Neuronal stem cell (in vitro differentiated cells): ENCODE measurements at regions not wholly inside any gene's neighbourhood (a gene's known extent, or its start where the extent isn't known, plus 50 kb on each side); places are given as distances from the start of the nearest gene placed in this dataset.

Source experiments
- DNase-seq: peaks from one replicate; pipeline ENCODE4 v3.0.0-alpha.2; 2013; ENCODE audit warnings: low spot score
- H2AFZ ChIP-seq: one replicate; pipeline ENCODE4 v1.6.1; 2013; ENCODE audit warnings: mild to moderate bottlenecking, low read length, inconsistent platforms
- H2AK5ac ChIP-seq: 2 replicates; pipeline ENCODE4 v1.6.1; 2013; ENCODE audit warnings: low read depth, mild to moderate bottlenecking, inconsistent platforms, low read length, moderate library complexity, mixed read lengths
- H2BK120ac ChIP-seq: 2 replicates; pipeline ENCODE4 v1.6.1; 2013; ENCODE audit warnings: low read depth, mild to moderate bottlenecking, inconsistent platforms, low read length, moderate library complexity, mixed read lengths
- H2BK12ac ChIP-seq: one replicate; pipeline ENCODE4 v1.6.1; 2013; ENCODE audit warnings: low read length, inconsistent platforms
- H2BK15ac ChIP-seq: 2 replicates; pipeline ENCODE4 v1.6.1; 2013; ENCODE audit warnings: mild to moderate bottlenecking, low read length, inconsistent platforms, mixed read lengths
- H2BK5ac ChIP-seq: one replicate; pipeline ENCODE4 v1.6.1; 2013; ENCODE audit warnings: inconsistent platforms, mild to moderate bottlenecking, low read length, moderate library complexity
- H3K14ac ChIP-seq: one replicate; pipeline ENCODE4 v1.6.1; 2013; ENCODE audit warnings: low read length, inconsistent platforms
- H3K18ac ChIP-seq: 2 replicates; pipeline ENCODE4 v1.6.1; 2013; ENCODE audit warnings: low read length, inconsistent platforms
- H3K23ac ChIP-seq: 2 replicates; pipeline ENCODE4 v1.6.1; 2013; ENCODE audit warnings: low read depth, mild to moderate bottlenecking, mixed read lengths, low read length, inconsistent platforms; ENCODE audit not compliant: poor library complexity
- H3K27ac ChIP-seq: replicated peaks from 3 replicates; pipeline ENCODE4 v1.5.1; 2013; ENCODE audit warnings: low read length, inconsistent platforms
- H3K27me3 ChIP-seq, 3 experiments: 2 replicates each; pipeline ENCODE4 v1.6.1; 2013; ENCODE audit warnings: low read length in 3 of 3, mild to moderate bottlenecking in 2 of 3, inconsistent platforms in 1 of 3, low read depth in 1 of 3, mixed read lengths in 1 of 3, moderate library complexity in 1 of 3; ENCODE audit not compliant: control insufficient read depth in 3 of 3, insufficient read depth in 3 of 3
- H3K36me3 ChIP-seq, 2 donors: replicated peaks in 1 of 2; 2 replicates each; pipeline ENCODE4 v1.6.1; 2013; ENCODE audit warnings: low read length in 2 of 2; ENCODE audit not compliant: control insufficient read depth in 2 of 2, insufficient read depth in 2 of 2
- H3K4ac ChIP-seq: 2 replicates; pipeline ENCODE4 v1.6.1; 2013; ENCODE audit warnings: inconsistent platforms, mild to moderate bottlenecking, low read length, moderate library complexity
- H3K4me1 ChIP-seq, 2 donors: 1 replicate in 1 of 2; 2 replicates in 1 of 2; pipeline ENCODE4 v1.6.1; 2013; ENCODE audit warnings: low read length in 2 of 2, low read depth in 1 of 2; ENCODE audit not compliant: control insufficient read depth in 2 of 2, insufficient read depth in 1 of 2
- H3K4me2 ChIP-seq: one replicate; pipeline ENCODE4 v1.6.1; 2013; ENCODE audit warnings: mild to moderate bottlenecking, low read length, inconsistent platforms; ENCODE audit not compliant: insufficient read depth, poor library complexity, severe bottlenecking
- H3K4me3 ChIP-seq, 2 donors: 2 replicates each; pipeline ENCODE4 v1.5.1; 2013; ENCODE audit warnings: low read length in 2 of 2, mild to moderate bottlenecking in 2 of 2, inconsistent platforms in 1 of 2, moderate library complexity in 1 of 2
- H3K79me1 ChIP-seq: one replicate; pipeline ENCODE4 v1.6.1; 2013; ENCODE audit warnings: low read depth, mild to moderate bottlenecking, inconsistent platforms, low read length, moderate library complexity
- H3K9ac ChIP-seq: one replicate; pipeline ENCODE4 v1.6.1; 2013; ENCODE audit warnings: mild to moderate bottlenecking, low read depth, low read length, inconsistent platforms; ENCODE audit not compliant: poor library complexity
- H3K9me3 ChIP-seq, 2 donors: replicated peaks in 1 of 2; 2 replicates each; pipeline versions ENCODE3 to v1.6.1; 2013; ENCODE audit warnings: low read length in 2 of 2, mild to moderate bottlenecking in 2 of 2, inconsistent platforms in 1 of 2, low read depth in 1 of 2, mixed read lengths in 1 of 2, moderate library complexity in 1 of 2; ENCODE audit not compliant: control insufficient read depth in 2 of 2, insufficient read depth in 1 of 2
- H4K8ac ChIP-seq: one replicate; pipeline ENCODE4 v1.6.1; 2013; ENCODE audit warnings: low read depth, mild to moderate bottlenecking, inconsistent platforms, low read length, moderate library complexity
- H4K91ac ChIP-seq: one replicate; pipeline ENCODE4 v1.6.1; 2013; ENCODE audit warnings: low read length, low read depth, mild to moderate bottlenecking, inconsistent platforms; ENCODE audit not compliant: poor library complexity
- WGBS, 2 donors: extraction: QIAGEN DNeasy Blood & Tissue Kit; methylation state at CpG; one replicate each; pipeline ENCODE4 v1.1.7; 2013; ENCODE audit warnings: missing lambda C conversion rate in 2 of 2, mixed read lengths in 1 of 2; ENCODE audit not compliant: insufficient read length in 2 of 2, insufficient replicate concordance in 1 of 2; ENCODE audit errors: extremely low coverage in 2 of 2; 5-methylcytosine and 5-hydroxymethylcytosine counted together

GRCh38 chr7:19376538-19376937 lies 231.3 kb upstream of the FERD3L start:
- no CpG with 5 or more reads among the region's 3 CpGs for WGBS, 2 donors
- no peak for DNase-seq
- Histone ChIP-seq H2AK5ac (no peak overlapping the region), H2BK5ac (no peak overlapping the region), H2BK120ac (no peak overlapping the region), H4K8ac (no peak overlapping the region), H3K27me3 (no peaks in the 10 kb centered on the region), H3K14ac (no peak overlapping the region), H3K9me3 (no peaks in the 10 kb centered on the region), H3K18ac (no peak overlapping the region), H2BK12ac (no peak overlapping the region), H2BK15ac (no peak overlapping the region), H2AFZ (no peak overlapping the region), H3K79me1 (no peaks in the 10 kb centered on the region), H3K4ac (no peak overlapping the region), H3K4me3 (no peak overlapping the region), H3K4me1 (peaks cover 0 to 3% of the 10 kb centered on the region in 2 donors), H3K9ac (no peak overlapping the region), H3K36me3 (no peaks in the 10 kb centered on the region), H3K23ac (no peak overlapping the region), H4K91ac (no peak overlapping the region), H3K4me2 (no peak overlapping the region), H3K27ac (no peak overlapping the region)

- H3K4me2 ChIP-seq, result no peak overlapping the region
- H2AK5ac ChIP-seq, result no peak overlapping the region
- no peak overlapping the region for H3K18ac ChIP-seq
- no peak overlapping the region for H2BK12ac ChIP-seq
- no peak overlapping the region for H3K9ac ChIP-seq
- WGBS, 2 donors, result no CpG with 5 or more reads among the region's 1 CpG
- H3K9me3 ChIP-seq, result no peaks in the 10 kb centered on the region
- no peak overlapping the region for H4K8ac ChIP-seq
- no peaks in the 10 kb centered on the region for H3K79me1 ChIP-seq
- H2BK5ac ChIP-seq, result no peak overlapping the region
- H3K4me3 ChIP-seq, result no peak overlapping the region
- H3K36me3 ChIP-seq, result no peaks in the 10 kb centered on the region
- no peak overlapping the region for H3K4ac ChIP-seq
- H3K23ac ChIP-seq, result no peak overlapping the region
- no peak overlapping the region for H4K91ac ChIP-seq
- H3K4me1 ChIP-seq, result peaks cover 0 to 3% of the 10 kb centered on the region in 2 donors
- H3K27me3 ChIP-seq, result no peaks in the 10 kb centered on the region
- H3K27ac ChIP-seq, result no peak overlapping the region
- DNase-seq, result no peak
- H2BK120ac ChIP-seq, result no peak overlapping the region
- H2BK15ac ChIP-seq, result no peak overlapping the region
- no peak overlapping the region for H2AFZ ChIP-seq
- H3K14ac ChIP-seq, result no peak overlapping the region
These were observed 230.8 kb upstream of the FERD3L start for GRCh38 chr7:19375976-19376375.

- H3K9ac ChIP-seq, result no peak overlapping the region
- no peak overlapping the region for H3K18ac ChIP-seq
- peaks cover 3% of the 10 kb centered on the region in 2 donors for H3K4me1 ChIP-seq
- no peaks in the 10 kb centered on the region for H3K36me3 ChIP-seq
- no peak overlapping the region for H2BK15ac ChIP-seq
- no peak overlapping the region for H2BK120ac ChIP-seq
- no peak overlapping the region for H4K8ac ChIP-seq
- no peak overlapping the region for H3K4me2 ChIP-seq
- no peaks in the 10 kb centered on the region for H3K27me3 ChIP-seq
- H3K23ac ChIP-seq, result no peak overlapping the region
- no peak overlapping the region for H2BK12ac ChIP-seq
- H3K27ac ChIP-seq, result no peak overlapping the region
- H4K91ac ChIP-seq, result no peak overlapping the region
- no peak for DNase-seq
- no peak overlapping the region for H3K14ac ChIP-seq
- H3K9me3 ChIP-seq, result no peaks in the 10 kb centered on the region
- no peak overlapping the region for H2BK5ac ChIP-seq
- no peak overlapping the region for H3K4ac ChIP-seq
- no peak overlapping the region for H3K4me3 ChIP-seq
- no peak overlapping the region for H2AFZ ChIP-seq
- no CpG with 5 or more reads among the region's 2 CpGs for WGBS, 2 donors
- H2AK5ac ChIP-seq, result no peak overlapping the region
- H3K79me1 ChIP-seq, result no peaks in the 10 kb centered on the region
These were observed 228.1 kb upstream of the FERD3L start for GRCh38 chr7:19373334-19373733.

GRCh38 chr7:19369806-19370205 lies 224.6 kb upstream of the FERD3L start:
- H3K14ac ChIP-seq, result no peak overlapping the region
- no peaks in the 10 kb centered on the region for H3K9me3 ChIP-seq
- H3K27ac ChIP-seq, result no peak overlapping the region
- H2AK5ac ChIP-seq, result no peak overlapping the region
- peaks cover 0 to 3% of the 10 kb centered on the region in 2 donors for H3K4me1 ChIP-seq
- no peak overlapping the region for H2BK15ac ChIP-seq
- no peak overlapping the region for H2BK5ac ChIP-seq
- no peak overlapping the region for H3K4me2 ChIP-seq
- H3K36me3 ChIP-seq, result no peaks in the 10 kb centered on the region
- H3K79me1 ChIP-seq, result no peaks in the 10 kb centered on the region
- no peak overlapping the region for H2AFZ ChIP-seq
- no peak overlapping the region for H2BK120ac ChIP-seq
- no peaks in the 10 kb centered on the region for H3K27me3 ChIP-seq
- no peak for DNase-seq
- WGBS, 2 donors, result no CpG with 5 or more reads among the region's 4 CpGs
- H4K91ac ChIP-seq, result no peak overlapping the region
- H3K23ac ChIP-seq, result no peak overlapping the region
- H3K18ac ChIP-seq, result no peak overlapping the region
- H3K4ac ChIP-seq, result no peak overlapping the region
- H4K8ac ChIP-seq, result no peak overlapping the region
- H2BK12ac ChIP-seq, result no peak overlapping the region
- H3K9ac ChIP-seq, result no peak overlapping the region
- no peak overlapping the region for H3K4me3 ChIP-seq
